Gastrocnemius medialis (tissue), 4 donors: ENCODE measurements at regions not wholly inside any gene's neighbourhood (a gene's known extent, or its start where the extent isn't known, plus 50 kb on each side); places are given as distances from the start of the nearest gene placed in this dataset.

Source experiments
- CTCF ChIP-seq, 5 experiments: fragments of 450-650 bp in 3 of 5; fragments of 200-600 bp in 2 of 5; sonication (generic) in 2 of 5; IDR thresholded peaks in 4 of 5; conservative IDR thresholded peaks in 1 of 5; 1 replicate in 4 of 5; 2 replicates in 1 of 5; pipeline ENCODE4 v1.5.1; 2016 to 2019; ENCODE audit warnings: antibody characterized with exemption in 5 of 5, mild to moderate bottlenecking in 3 of 5, moderate library complexity in 3 of 5
- POLR2A ChIP-seq, 2 donors: fragments of 450-650 bp; IDR thresholded peaks; one replicate each; pipeline ENCODE4 v1.6.1; 2017; ENCODE audit warnings: antibody characterized with exemption in 2 of 2, mild to moderate bottlenecking in 2 of 2, moderate library complexity in 2 of 2

- TF ChIP-seq CTCF (IDR thresholded peaks at IDR 0.05 in 4 of 5, conservative IDR thresholded peaks at IDR 0.05 in 1 of 5) (no peak), POLR2A (IDR thresholded peaks at IDR 0.05) (no peak)
Observed at GRCh38 chr7:131626643-131627042, 70.2 kb upstream of the PODXL start.
